Naive B cell (primary cell): ENCODE measurements at regions not wholly inside any gene's neighbourhood (a gene's known extent, or its start where the extent isn't known, plus 50 kb on each side); places are given as distances from the start of the nearest gene placed in this dataset.
A peak's percentile ranks its signal among the peaks of the same experiment; 100 is the strongest.

Experiments used
- ATAC-seq, 2 donors: fragments of 150-1000 bp; cut with Tn5 transposase; 2 replicates each; pipeline ENCODE4 v1.10.0; 2021; ENCODE audit warnings: low read depth in 2 of 2, mild to moderate bottlenecking in 2 of 2, moderate library complexity in 2 of 2
- DNase-seq: peaks from one replicate; pipeline ENCODE4 v3.0.0; 2022
- H3K27ac Mint-ChIP-seq, 6 donors: one replicate each; pipeline ENCODE4 v1.8.0; 2020 to 2022; ENCODE audit warnings: mild to moderate bottlenecking in 6 of 6, mixed read lengths in 6 of 6, moderate library complexity in 5 of 6, inconsistent platforms in 2 of 6
- H3K27me3 Mint-ChIP-seq, 3 donors: one replicate each; pipeline ENCODE4 v1.8.0; 2021 to 2022; ENCODE audit warnings: mixed read lengths in 3 of 3, mild to moderate bottlenecking in 1 of 3
- H3K36me3 Mint-ChIP-seq, 2 donors: one replicate each; pipeline ENCODE4 v1.8.0; 2020 to 2022; ENCODE audit warnings: mixed read lengths in 2 of 2, inconsistent platforms in 1 of 2, mild to moderate bottlenecking in 1 of 2
- H3K4me1 Mint-ChIP-seq, 3 donors: one replicate each; pipeline ENCODE4 v1.8.0; 2020 to 2022; ENCODE audit warnings: mixed read lengths in 3 of 3, inconsistent platforms in 1 of 3, mild to moderate bottlenecking in 1 of 3, moderate library complexity in 1 of 3
- H3K4me3 Mint-ChIP-seq, 8 donors: one replicate each; pipeline ENCODE4 v1.8.0; 2020 to 2022; ENCODE audit warnings: mild to moderate bottlenecking in 8 of 8, mixed read lengths in 8 of 8, moderate library complexity in 8 of 8, inconsistent platforms in 2 of 8
- H3K9me3 Mint-ChIP-seq, 7 donors: one replicate each; pipeline ENCODE4 v1.8.0; 2020 to 2022; ENCODE audit warnings: mixed read lengths in 7 of 7, mild to moderate bottlenecking in 5 of 7, inconsistent platforms in 2 of 7, moderate library complexity in 1 of 7

- no peak for DNase-seq
- ATAC-seq, result no peak
- H3K27me3 Mint-ChIP-seq, result peaks cover 0 to 30% (median 21%) of the 10 kb centered on the region in 3 donors
- H3K4me3 Mint-ChIP-seq, result no peak overlapping the region
- H3K9me3 Mint-ChIP-seq, result peaks cover 0 to 6% (median 0%) of the 10 kb centered on the region in 7 donors
- H3K36me3 Mint-ChIP-seq, result no peaks in the 10 kb centered on the region
- no peak overlapping the region for H3K27ac Mint-ChIP-seq
- no peaks in the 10 kb centered on the region for H3K4me1 Mint-ChIP-seq
Observed at GRCh38 chr11:104582431-104582830, 315.8 kb downstream of the CASP12 start.

GRCh38 chr11:104581246-104581980, 316.8 kb downstream of the CASP12 start:
- no peak overlapping the region for H3K4me3 Mint-ChIP-seq
- DNase-seq, result no peak
- H3K36me3 Mint-ChIP-seq, result no peaks in the 10 kb centered on the region
- H3K27me3 Mint-ChIP-seq, result peaks cover 0 to 30% (median 21%) of the 10 kb centered on the region in 3 donors
- peaks cover 0 to 6% (median 0%) of the 10 kb centered on the region in 7 donors for H3K9me3 Mint-ChIP-seq
- no peak for ATAC-seq
- H3K27ac Mint-ChIP-seq, result no peak overlapping the region
- no peaks in the 10 kb centered on the region for H3K4me1 Mint-ChIP-seq

GRCh38 chr11:104573441-104573990, 324.7 kb downstream of the CASP12 start:
- H3K27ac Mint-ChIP-seq, result no peak overlapping the region
- no peak overlapping the region for H3K4me3 Mint-ChIP-seq
- no peak for ATAC-seq
- peaks cover 4 to 13% (median 8%) of the 10 kb centered on the region in 7 donors for H3K9me3 Mint-ChIP-seq
- H3K4me1 Mint-ChIP-seq, result no peaks in the 10 kb centered on the region
- DNase-seq, result no peak
- peaks cover 0 to 11% (median 5%) of the 10 kb centered on the region in 3 donors for H3K27me3 Mint-ChIP-seq
- no peaks in the 10 kb centered on the region for H3K36me3 Mint-ChIP-seq

- no peak overlapping the region for H3K4me3 Mint-ChIP-seq
- H3K36me3 Mint-ChIP-seq, result no peaks in the 10 kb centered on the region
- H3K27ac Mint-ChIP-seq, result peak overlapping the region in 1 of 6 donors; percentile 11
- H3K9me3 Mint-ChIP-seq, result peaks cover 2 to 13% (median 8%) of the 10 kb centered on the region in 7 donors
- peaks cover 0 to 11% (median 5%) of the 10 kb centered on the region in 3 donors for H3K27me3 Mint-ChIP-seq
- ATAC-seq, result no peak
- H3K4me1 Mint-ChIP-seq, result no peaks in the 10 kb centered on the region
- DNase-seq, result no peak
Observed at GRCh38 chr11:104572279-104572678, 326.0 kb downstream of the CASP12 start.

GRCh38 chr11:104570078-104570701, 328.1 kb downstream of the CASP12 start:
- DNase-seq (no peak), ATAC-seq (no peak)
- Mint-ChIP-seq H3K4me3 (no peak overlapping the region), H3K27ac (no peak overlapping the region), H3K4me1 (no peaks in the 10 kb centered on the region), H3K27me3 (peaks cover 0 to 10% (median 5%) of the 10 kb centered on the region in 3 donors), H3K36me3 (no peaks in the 10 kb centered on the region), H3K9me3 (peaks cover 2 to 19% (median 4%) of the 10 kb centered on the region in 7 donors)

GRCh38 chr11:104565583-104565961, 332.7 kb downstream of the CASP12 start:
- Mint-ChIP-seq H3K27ac (no peak overlapping the region), H3K9me3 (peaks cover 2 to 15% (median 5%) of the 10 kb centered on the region in 7 donors), H3K27me3 (no peaks in the 10 kb centered on the region), H3K36me3 (no peaks in the 10 kb centered on the region), H3K4me1 (no peaks in the 10 kb centered on the region), H3K4me3 (no peak overlapping the region)
- DNase-seq, result no peak
- no peak for ATAC-seq

GRCh38 chr11:104564921-104565582, 333.2 kb downstream of the CASP12 start:
- Mint-ChIP-seq H3K9me3 (peaks cover 2 to 15% (median 5%) of the 10 kb centered on the region in 7 donors), H3K36me3 (no peaks in the 10 kb centered on the region), H3K4me3 (no peak overlapping the region), H3K27me3 (no peaks in the 10 kb centered on the region), H3K4me1 (no peaks in the 10 kb centered on the region), H3K27ac (no peak overlapping the region)
- DNase-seq (no peak), ATAC-seq (no peak)

- H3K9me3 Mint-ChIP-seq, result no peaks in the 10 kb centered on the region
- H3K36me3 Mint-ChIP-seq, result no peaks in the 10 kb centered on the region
- DNase-seq (no peak), ATAC-seq (no peak)
- no peaks in the 10 kb centered on the region for H3K4me1 Mint-ChIP-seq
- no peak overlapping the region for H3K4me3 Mint-ChIP-seq
- H3K27me3 Mint-ChIP-seq, result peaks cover 0 to 13% (median 8%) of the 10 kb centered on the region in 3 donors
- no peak overlapping the region for H3K27ac Mint-ChIP-seq
Observed at GRCh38 chr11:104556606-104557301, 341.5 kb downstream of the CASP12 start.

GRCh38 chr11:104549019-104549418, 349.2 kb downstream of the CASP12 start:
- no peaks in the 10 kb centered on the region for H3K4me1 Mint-ChIP-seq
- H3K27ac Mint-ChIP-seq, result no peak overlapping the region
- H3K36me3 Mint-ChIP-seq, result no peaks in the 10 kb centered on the region
- no peaks in the 10 kb centered on the region for H3K27me3 Mint-ChIP-seq
- DNase-seq (no peak), ATAC-seq (no peak)
- H3K4me3 Mint-ChIP-seq, result no peak overlapping the region
- H3K9me3 Mint-ChIP-seq, result no peaks in the 10 kb centered on the region

- no peak overlapping the region for H3K27ac Mint-ChIP-seq
- H3K9me3 Mint-ChIP-seq, result peaks cover 0 to 2% (median 0%) of the 10 kb centered on the region in 7 donors
- ATAC-seq, result no peak
- DNase-seq, result no peak
- H3K4me1 Mint-ChIP-seq, result no peaks in the 10 kb centered on the region
- H3K36me3 Mint-ChIP-seq, result no peaks in the 10 kb centered on the region
- no peak overlapping the region for H3K4me3 Mint-ChIP-seq
- H3K27me3 Mint-ChIP-seq, result no peaks in the 10 kb centered on the region
Observed at GRCh38 chr11:104547996-104548661, 350.1 kb downstream of the CASP12 start.

GRCh38 chr11:104546501-104546900, 351.8 kb downstream of the CASP12 start:
- ATAC-seq (no peak), DNase-seq (no peak)
- H3K27me3 Mint-ChIP-seq, result no peaks in the 10 kb centered on the region
- no peaks in the 10 kb centered on the region for H3K4me1 Mint-ChIP-seq
- H3K4me3 Mint-ChIP-seq, result no peak overlapping the region
- H3K36me3 Mint-ChIP-seq, result no peaks in the 10 kb centered on the region
- peaks cover 0 to 2% (median 0%) of the 10 kb centered on the region in 7 donors for H3K9me3 Mint-ChIP-seq
- H3K27ac Mint-ChIP-seq, result no peak overlapping the region

GRCh38 chr11:104541701-104542100, 356.6 kb downstream of the CASP12 start:
- no peaks in the 10 kb centered on the region for H3K36me3 Mint-ChIP-seq
- H3K4me3 Mint-ChIP-seq, result no peak overlapping the region
- H3K9me3 Mint-ChIP-seq, result peaks cover 0 to 2% (median 0%) of the 10 kb centered on the region in 7 donors
- no peak for DNase-seq
- no peaks in the 10 kb centered on the region for H3K4me1 Mint-ChIP-seq
- ATAC-seq, result no peak
- H3K27ac Mint-ChIP-seq, result no peak overlapping the region
- peaks cover 0 to 3% (median 0%) of the 10 kb centered on the region in 3 donors for H3K27me3 Mint-ChIP-seq

GRCh38 chr11:104538313-104538712, 359.9 kb downstream of the CASP12 start:
- no peaks in the 10 kb centered on the region for H3K9me3 Mint-ChIP-seq

More at GRCh38 chr11:104538313-104538712, 359.9 kb downstream of the CASP12 start:
- no peaks in the 10 kb centered on the region for H3K4me1 Mint-ChIP-seq
- no peak overlapping the region for H3K27ac Mint-ChIP-seq
- H3K36me3 Mint-ChIP-seq, result no peaks in the 10 kb centered on the region
- peaks cover 0 to 3% (median 0%) of the 10 kb centered on the region in 3 donors for H3K27me3 Mint-ChIP-seq
- ATAC-seq, result no peak
- no peak for DNase-seq
- no peak overlapping the region for H3K4me3 Mint-ChIP-seq
